Right hindlimb (tissue), 1 donor: ENCODE measurements at regions not wholly inside any gene's neighbourhood (a gene's known extent, or its start where the extent isn't known, plus 50 kb on each side); places are given as distances from the start of the nearest gene placed in this dataset.
A peak's percentile ranks its signal among the peaks of the same experiment; 100 is the strongest.

Experiments
- DNase-seq: peaks from one replicate; pipeline ENCODE4 v3.0.0-alpha.2; 2018

DNA sequence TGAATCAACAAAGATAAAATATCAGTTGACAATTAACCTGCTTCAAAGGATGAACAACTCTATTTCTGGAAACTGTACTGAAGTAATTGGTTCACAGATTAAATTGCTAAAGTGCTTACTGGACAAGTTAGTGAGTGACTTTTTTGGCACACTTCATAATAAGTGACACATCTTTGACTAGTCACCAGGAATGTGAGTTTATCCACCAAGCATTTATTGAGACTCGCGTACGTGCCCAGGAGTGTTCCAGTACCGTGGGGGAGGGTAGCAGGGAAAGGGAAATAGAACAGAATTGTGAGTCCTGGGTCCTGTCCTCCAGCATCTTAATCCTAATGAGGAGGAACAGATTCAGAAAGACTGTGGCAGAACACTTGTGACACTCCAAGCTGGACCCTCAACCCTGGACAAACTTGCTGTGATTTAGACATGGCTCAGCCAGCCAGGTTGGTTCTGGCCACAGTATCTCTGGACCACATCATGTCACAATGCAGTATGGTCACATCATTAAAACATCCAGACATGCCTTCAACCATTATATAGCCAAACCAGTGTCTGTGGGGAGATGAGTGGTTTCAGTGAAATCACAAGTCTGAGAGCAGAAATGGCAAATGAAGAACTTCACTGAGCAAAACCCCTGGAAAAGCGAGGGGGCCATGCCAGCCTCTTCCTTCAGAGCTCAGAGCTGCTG is 623.1 kb downstream of the BNC2 start:
- no peak for DNase-seq

DNA sequence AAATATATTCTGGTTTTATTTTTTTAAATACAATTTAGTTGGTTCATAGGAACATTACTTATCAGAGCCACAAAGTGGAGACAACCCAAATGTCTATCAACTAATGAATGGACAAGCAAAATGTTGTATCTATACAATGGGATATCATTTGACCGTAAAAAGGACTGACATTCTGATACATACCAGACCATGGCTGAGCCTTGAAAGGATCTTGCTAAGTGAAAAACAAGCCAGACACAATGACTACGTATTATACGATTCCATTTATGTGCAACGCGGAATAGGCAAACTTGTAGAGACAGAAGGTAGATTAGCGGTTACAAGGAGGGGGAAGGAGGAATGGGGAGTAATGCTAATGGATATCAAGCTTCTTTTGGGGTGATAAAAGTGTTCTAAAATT is 621.6 kb downstream of the BNC2 start:
- no peak for DNase-seq

GRCh38 chr9:16252616-16253015 is 617.9 kb downstream of the BNC2 start:
- no peak for DNase-seq

- DNase-seq = no peak
Measured at GRCh38 chr9:16254674-16255073, 615.8 kb downstream of the BNC2 start.

- DNase-seq = no peak
Measured at GRCh38 chr9:16255217-16255616, 615.3 kb downstream of the BNC2 start.

GRCh38 chr9:16257604-16258003 is 612.9 kb downstream of the BNC2 start:
- no peak for DNase-seq

- DNase-seq = no peak
Measured at GRCh38 chr9:16258191-16258590, 612.3 kb downstream of the BNC2 start.

DNA sequence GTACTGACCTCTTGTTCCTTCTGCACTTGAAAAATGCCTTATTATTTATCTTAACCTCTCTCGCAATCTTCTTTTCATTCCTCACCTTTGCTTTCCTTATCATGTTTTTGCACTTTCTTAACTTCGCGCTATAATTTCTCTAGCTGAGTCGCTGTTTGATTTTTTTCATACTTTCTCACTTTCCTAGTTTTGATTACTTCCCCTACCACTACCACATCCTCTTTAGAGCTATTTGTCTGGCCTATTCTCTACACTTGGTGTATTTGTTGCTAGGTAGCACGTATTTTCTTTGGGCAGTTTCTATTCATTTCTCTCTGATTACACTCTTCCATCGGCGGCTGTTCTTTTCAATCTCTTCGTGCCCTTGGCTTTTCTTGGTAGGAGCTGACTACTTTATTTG is 611.8 kb downstream of the BNC2 start:
- DNase-seq = no peak

DNA sequence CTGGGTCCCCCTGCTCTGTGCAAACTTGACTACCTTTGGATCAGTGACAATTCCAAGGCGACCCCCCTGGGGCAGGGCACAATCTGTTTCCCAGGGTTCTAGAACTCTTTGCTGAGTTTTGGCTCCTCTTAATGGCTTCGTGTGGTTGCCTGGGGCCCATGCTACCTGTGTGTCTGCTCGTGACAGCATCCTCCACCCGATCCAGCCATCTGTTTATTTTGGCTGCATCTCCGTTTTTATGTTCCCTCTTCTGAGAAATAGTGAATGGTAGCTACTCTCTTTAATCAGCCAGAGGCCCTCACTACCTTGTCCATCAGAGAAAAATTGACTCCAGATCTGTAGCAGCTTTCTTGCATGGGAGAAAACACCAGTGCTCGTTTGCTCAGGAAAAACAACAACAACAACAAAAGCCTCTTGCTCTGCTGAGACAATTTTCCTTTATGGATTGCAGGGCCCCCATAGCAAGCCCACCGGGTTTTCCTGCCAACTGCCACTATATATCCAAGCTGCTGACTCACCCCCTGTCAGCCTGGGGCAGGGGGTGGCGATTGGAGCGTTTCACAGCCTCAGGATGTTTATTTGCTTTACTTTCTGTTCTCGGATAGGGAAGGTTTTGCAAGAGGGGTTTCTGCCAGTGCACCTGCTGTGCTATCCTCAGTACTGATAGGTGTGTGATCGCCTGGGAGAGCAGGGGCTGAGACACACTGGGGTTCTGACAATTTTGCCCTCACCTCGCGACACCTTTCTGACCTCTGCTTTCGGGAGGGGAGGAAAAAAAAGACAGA is 607.8 kb downstream of the BNC2 start:
- DNase-seq = no peak

- no peak for DNase-seq
Measured at GRCh38 chr9:16265688-16266087, 604.8 kb downstream of the BNC2 start.

GRCh38 chr9:16266648-16267276 is 603.7 kb downstream of the BNC2 start:
- no peak for DNase-seq

- peak; percentile 25 for DNase-seq
Measured at GRCh38 chr9:16267281-16268066, 603.0 kb downstream of the BNC2 start.

DNA sequence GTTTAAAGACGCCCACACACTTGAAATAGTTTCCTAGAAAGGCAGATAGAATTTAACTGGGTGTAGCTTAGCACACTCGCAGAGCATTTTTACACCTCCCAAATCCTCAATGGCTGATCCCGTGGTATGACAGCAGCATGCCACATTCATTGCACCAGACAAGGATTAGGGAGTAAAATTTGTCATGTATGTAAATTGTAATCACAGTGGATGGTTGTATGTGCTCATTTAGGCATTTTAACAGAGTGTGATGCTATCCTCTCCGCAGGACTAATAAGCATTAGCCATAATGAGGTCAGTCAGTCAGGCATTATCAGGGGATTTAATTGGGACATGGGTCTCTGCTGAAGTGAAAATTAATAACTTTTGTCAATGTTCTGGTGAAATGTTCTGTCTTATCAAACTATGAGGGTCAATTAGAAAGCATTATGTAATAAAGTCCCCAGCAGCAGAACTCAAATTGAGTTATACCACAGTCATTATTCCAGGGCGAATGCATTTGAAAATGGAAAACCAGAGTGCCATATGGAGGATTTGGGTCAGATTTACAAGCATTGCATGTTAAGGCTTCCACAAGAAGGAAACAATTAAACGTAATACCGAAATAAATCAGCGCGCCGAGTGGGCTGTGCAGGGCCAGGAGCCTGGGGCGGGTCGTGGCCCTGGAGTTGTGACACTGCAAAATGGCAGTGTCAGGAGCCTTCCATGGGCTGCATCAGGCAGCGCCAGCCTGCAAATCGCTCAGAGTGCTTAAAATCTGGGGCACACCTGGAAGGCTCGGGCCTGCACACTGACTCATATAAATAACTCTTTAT is 602.2 kb downstream of the BNC2 start:
- no peak for DNase-seq

GRCh38 chr9:16271967-16272366 is 598.5 kb downstream of the BNC2 start:
- DNase-seq = no peak

DNA sequence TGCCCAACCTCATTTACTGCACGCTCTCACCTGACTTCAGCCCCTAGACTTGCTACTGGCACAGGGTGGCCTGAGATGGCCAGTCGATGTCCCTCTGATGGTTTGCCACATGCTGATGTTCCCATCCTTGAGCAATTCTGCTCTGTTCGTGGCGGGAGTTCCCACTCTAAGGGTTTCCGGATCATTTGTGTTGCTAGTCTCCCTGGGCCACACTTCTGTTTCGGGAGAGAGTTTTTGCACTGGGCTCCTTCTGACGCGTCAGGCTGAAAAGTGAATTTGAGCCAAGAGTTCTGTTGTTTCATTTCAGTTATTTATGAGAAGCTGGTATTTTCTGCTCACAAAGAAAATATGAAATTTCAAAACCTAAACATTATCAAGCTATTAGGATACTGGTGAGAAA is 597.7 kb downstream of the BNC2 start:
- no peak for DNase-seq

DNA sequence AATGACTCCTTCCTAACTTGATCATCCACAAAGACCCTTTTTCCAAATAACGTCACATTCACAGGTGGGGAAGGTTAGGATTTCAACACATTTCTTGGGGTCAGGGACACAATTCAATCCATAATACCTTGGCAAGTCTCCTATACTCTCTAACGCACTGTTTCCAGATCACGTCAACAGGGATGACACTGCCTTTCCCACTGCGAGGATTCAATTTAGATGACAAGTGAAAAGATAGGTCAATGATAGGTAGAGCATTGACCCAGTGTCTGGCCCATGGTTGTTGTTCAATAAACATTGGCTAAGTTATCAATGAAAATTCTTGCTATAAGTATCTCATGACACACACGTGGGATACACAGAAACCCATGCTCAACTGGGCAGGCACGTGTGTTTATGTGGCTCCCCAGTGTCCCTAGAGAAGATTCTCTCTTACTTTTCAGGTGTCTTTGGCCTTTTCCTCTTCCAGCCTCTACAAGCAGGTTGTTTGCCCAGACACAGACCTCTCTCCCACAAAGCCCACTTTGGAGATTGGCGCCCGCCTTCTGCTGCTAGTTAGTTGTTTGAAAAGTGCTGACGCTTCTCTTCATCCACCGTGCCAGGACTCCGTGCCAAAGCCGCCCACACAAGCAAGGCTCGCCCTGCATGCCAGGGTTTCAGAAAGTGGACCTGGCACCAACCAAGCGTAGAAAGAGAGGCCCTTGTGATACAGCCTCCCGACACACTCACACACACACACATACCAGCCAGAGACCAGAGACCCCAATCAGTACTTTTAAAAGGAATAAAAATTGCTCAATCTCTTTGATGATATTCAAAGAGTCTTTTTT is 594.5 kb downstream of the BNC2 start:
- DNase-seq = peak; percentile 42

DNA sequence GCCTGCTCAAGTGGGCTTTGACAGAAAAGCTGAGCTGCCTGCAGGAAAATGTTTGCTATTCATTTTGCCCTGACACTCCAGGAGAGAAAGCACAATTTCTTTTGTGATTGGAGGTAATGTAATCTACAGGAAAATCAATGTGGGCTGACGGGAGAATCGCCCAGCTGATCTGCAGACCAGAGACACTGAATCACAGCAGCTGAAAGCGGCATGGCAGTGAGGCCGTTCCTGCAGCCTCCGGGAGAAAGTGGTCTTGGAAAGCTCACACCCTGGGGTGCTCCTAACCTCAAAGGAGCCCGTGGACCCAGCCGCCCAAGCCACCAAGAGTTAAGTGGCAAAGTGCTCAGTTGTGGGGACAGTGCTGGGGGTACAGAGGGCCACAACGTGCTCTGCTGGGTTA is 593.6 kb downstream of the BNC2 start:
- no peak for DNase-seq

DNA sequence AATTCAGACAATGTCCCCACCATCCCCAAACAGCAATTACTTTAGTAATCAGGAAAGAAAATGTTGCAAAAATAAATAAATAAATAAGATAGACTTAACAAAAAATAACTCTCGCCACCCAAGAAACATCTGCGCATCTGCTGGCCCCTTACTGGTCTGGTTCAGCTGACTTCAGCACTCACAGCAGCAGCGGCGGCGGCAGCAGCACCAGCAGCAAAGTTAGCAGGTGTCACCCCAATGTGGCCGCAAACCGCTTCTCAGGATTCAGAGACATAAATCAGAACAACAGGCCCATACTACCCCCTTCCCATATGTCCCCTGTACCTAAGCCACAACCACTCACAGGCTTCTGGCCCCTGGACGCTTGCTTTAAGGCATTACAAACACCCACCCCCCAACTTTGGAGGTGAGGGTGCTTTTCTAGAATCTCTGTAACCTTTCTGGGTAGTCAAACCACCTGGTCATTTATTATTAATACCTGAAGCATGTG is 593.0 kb downstream of the BNC2 start:
- DNase-seq = no peak

GRCh38 chr9:16278326-16278999 is 592.0 kb downstream of the BNC2 start:
- DNase-seq = no peak

- DNase-seq = no peak
Measured at GRCh38 chr9:16281707-16282106, 588.8 kb downstream of the BNC2 start.

GRCh38 chr9:16282216-16282615 is 588.3 kb downstream of the BNC2 start:
- no peak for DNase-seq
